Embryonic facial prominence (tissue), 1 donor: ENCODE measurements at regions not wholly inside any gene's neighbourhood (a gene's known extent, or its start where the extent isn't known, plus 50 kb on each side); places are given as distances from the start of the nearest gene placed in this dataset.
"Not testable (repeated sequence)": the region's sequence is repeated elsewhere in the genome, so short reads cannot be mapped to it uniquely, and the experiment has no call there.

Source experiments
- DNase-seq: peaks from one replicate; pipeline ENCODE4 v3.0.0-alpha.2; 2016; ENCODE audit errors: extremely low spot score

DNA sequence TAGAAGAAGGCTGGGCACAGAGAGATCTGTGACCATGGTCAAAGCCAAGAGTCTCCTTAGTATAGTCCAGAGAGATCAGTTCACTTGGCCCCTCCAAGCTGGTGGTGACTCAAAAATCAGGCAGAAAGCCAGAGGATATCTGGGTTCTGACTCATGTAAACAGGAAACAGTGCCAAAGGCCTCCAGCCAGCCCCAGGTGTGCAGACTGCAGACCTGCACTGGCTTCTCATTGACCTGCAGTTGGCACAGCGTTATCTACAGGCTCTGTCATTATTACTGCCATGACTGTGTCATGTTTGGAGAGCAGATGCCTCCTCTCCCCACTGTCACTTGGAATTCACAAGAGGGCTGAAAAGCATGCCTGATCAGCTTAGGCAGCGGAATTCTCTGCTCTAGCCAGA lies 295.7 kb upstream of the PRKD1 start:
- DNase-seq = no peak

DNA sequence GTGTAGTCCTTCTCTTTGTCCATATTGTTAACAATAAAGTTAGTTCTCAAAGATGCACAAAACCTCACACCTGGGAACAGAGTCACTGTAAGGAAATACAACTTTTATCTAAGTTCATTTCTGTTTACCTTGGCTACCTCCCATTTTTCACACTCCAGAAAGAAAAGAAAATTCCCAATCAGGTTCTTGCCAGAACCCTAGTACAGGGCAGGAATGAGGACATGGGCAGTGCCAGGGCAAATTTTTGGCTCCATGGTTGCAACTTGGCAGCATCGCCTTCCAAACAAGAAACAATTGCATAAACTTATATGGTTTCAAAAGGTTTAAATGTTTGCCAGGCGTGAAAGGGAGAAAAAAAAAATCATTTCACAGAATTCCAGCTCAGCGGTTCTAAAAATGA lies 296.3 kb upstream of the PRKD1 start:
- no peak for DNase-seq

DNA sequence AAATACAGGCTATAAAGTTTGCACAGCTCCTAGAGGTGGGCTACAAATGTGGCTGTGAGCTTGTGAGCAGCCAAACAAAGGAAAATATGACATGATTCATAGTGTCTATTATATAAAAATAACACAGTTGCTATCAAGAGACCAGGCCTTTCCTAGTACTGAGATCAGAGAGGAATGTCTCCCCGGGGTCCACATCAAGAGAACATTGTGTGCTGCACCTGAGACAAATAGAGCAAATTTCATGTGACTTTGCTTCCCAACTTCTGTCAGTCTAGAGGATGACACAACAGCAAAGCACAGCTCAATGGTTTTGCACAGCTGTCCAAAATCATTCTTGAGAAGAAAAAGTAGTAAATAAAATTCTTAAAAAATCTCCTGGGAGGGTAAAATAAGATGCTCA lies 297.5 kb upstream of the PRKD1 start:
- no peak for DNase-seq

DNA sequence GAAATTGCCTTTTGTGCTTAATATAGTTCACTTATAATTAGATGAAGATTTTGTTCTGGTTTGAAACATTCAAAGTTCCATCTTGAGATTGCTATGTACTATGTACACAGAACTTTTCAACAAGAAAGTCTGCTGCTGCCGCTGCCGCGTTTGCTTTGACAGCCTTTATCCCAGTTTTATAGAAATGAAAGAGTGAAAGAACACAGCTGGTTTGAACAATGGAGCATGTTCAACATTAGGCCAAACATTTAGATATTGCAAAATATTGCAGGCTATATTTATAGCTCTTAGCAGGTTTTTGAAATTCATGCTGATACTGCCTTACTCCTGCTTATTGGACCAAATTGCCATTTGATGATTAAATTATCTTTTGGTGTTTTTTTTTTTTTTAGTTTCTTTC lies 299.8 kb upstream of the PRKD1 start:
- no peak for DNase-seq

DNA sequence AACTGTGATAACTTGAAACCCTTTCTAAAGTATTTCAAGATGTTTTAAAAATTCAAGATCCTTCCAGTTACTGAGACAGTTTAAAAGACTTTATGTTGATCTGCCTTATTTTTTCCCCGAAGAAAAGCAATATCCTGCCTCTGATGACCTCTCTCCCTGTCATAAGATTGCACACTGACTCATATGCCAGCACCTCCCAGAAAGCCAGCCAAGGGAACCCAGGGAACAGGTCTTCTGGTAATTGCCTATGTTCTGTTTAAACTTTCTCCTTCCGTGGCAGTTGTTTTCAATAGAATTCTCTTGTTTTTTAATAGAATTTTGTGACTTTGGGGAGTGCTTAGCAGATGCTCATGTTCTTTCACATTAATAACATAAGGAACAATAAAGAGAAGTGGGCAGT lies 300.2 kb upstream of the PRKD1 start:
- no peak for DNase-seq

- no peak for DNase-seq
Observed at GRCh38 chr14:30230719-30231118, 303.1 kb upstream of the PRKD1 start.

DNA sequence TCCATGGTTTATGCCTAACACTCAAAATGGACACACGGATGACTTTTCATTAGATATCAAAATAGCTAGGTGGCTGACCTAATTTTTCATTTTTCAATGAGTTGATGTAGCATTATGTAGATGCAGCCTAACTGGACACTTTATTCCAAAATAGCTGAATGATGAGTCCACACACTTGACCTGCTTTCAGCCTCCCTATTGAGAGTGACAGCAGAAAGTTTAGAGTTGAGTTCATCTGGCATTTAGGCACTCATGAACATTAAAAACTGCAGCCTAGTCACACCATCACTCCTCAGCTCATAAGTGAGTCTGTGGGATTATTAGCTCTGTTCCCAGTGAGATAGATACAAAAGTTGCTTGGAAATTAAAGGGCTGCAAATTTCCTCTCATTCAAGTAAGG lies 307.3 kb upstream of the PRKD1 start:
- DNase-seq = no peak

- no peak for DNase-seq
Observed at GRCh38 chr14:30235485-30235884, 307.8 kb upstream of the PRKD1 start.

GRCh38 chr14:30238936-30239335 lies 311.3 kb upstream of the PRKD1 start:
- DNase-seq = no peak

- DNase-seq = no peak
Observed at GRCh38 chr14:30240018-30240417, 312.4 kb upstream of the PRKD1 start.

DNA sequence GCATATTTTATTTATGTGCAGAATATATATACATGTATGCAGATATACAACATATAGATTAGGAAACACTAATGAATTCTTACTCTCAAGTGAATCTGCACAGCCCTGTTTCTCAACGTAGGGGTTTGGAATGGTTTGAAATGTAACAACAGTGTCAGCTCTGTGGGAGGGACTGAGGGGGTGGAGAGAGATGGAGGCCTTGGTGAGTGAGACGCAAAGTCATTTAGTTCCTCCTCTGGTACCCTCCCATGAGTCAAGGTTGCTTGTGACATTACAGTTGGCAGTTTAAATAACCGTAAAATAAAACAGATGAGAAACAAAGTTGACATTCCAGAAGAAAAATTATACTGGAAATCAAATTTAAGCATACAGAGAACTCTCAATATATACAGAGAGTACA lies 313.0 kb upstream of the PRKD1 start:
- no peak for DNase-seq

DNA sequence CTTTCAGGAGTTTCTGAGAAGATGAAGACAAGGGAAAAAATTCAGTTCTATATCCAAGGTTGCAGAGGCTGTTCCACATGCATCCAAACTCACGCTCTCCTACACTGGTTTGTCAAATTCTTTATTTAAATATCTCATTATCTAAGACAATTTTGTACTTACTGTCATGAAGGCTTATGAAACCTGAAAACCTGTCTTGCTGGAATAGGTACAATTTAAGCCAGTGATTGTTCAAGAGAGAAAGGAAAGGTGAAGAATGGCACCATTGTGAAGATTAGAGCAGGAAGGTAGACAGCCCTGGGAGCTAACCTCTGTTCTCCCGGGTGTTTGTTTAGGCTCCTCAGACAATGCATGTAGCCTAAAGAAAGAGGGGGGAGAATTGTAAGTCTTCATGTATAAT lies 315.1 kb upstream of the PRKD1 start:
- DNase-seq = no peak

DNA sequence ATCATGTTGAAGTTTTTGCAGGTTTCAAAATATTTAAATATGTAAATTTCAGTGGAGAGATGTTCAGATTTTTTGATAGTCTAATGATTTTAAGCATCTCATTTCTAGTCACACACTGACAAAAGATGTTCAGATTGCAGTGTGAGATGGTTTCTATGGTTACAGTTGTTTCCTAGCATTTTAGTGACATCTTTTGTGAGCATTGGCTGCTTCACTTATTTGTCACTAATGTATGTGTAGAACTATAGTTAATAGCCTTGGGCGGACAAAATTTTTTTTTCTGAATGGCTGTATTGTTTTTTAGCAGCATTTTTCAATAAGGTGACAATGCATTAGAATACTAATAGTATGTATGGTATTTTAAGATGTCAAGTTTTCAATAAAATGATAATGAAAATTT lies 315.6 kb upstream of the PRKD1 start:
- no peak for DNase-seq

GRCh38 chr14:30243805-30244204 lies 315.2 kb upstream of the G2E3 start:
- no peak for DNase-seq

GRCh38 chr14:30244348-30244747 lies 314.6 kb upstream of the G2E3 start:
- not testable (repeated sequence) for DNase-seq

GRCh38 chr14:30251017-30251416 lies 307.9 kb upstream of the G2E3 start:
- DNase-seq = no peak

DNA sequence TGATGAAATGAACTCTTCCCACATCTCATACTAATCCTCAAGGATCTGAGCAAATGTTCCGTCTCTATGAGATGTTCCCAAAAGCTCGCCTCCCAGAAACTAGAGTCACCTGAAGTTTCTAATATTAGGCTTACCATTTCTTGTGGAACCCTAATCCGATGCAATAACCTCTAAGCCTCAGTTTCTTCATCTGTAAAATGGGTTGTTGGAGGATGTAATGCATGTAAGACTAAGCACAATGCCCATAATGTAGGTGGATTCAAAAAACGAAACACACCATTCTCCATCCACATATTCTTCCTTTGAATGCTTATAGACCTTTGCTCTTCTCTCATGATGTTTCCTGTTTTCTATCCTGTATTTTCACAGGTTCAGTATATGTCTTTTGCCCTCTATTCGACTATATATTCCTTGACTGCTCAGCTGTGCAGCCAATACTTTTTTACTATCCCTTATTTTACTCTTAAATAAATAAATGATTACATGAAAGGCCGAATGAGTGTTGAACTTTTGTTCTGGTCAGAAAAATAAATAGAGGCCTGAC lies 307.3 kb upstream of the G2E3 start:
- DNase-seq = no peak

DNA sequence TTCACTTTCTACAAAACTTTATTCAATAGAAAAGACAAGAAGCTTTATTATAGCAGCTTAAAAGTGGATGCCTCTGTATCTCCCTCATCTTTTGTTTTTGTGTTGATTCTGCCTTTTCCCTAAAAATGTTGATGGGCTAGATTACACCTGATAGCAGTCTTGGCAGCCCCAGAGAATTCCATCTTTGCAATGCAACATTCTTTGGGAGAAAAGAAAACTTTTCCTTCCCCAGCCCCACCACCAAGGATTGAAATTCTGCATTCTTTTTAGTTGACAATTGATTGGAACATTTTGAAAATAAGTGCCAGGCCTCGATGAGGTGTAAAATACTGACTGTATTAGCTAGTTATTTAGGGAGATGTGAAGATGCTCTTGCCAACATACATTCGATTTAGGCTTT lies 306.8 kb upstream of the G2E3 start:
- DNase-seq = no peak

DNA sequence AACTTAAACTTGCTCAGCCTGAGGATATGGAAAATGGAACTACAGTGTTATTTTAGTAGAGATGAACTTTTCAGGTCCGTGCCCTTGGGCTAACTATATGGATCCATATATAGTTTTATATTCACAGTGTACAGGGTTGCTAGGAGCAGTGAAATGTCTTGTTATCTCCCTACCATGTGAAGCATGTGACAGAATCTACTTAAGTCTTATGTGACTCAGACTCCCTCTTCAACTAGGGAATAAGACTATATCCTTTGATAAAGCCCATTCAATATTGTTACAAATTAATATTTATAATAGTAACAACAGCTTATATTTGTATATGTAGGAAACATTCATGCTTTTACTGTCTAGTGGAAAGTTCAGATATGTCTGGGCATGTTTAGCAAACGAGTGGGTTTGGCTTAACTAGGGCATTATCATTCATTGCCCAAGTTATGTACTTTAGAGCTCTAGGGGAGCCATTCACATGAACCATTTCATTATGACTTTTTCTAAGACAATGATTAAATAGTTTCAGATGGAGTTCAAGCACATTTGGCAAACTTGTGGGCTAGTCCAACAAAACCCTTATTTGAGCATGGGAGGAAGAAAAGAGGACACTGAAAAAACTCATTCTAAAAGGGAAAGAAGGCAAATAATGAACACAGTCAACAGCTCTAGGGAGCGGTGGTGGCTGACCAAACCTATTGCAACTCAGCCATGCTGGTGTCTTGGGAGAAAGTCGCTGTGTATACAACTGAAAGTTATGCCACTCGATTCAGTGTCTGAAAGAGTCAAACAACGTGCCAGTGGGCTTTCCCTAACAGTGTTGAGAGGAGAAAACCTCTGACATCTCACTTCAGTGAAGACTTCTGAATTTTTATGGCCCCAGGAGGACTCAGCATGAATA lies 305.9 kb upstream of the G2E3 start:
- DNase-seq = no peak

GRCh38 chr14:30256627-30257026 lies 302.3 kb upstream of the G2E3 start:
- DNase-seq = no peak

DNA sequence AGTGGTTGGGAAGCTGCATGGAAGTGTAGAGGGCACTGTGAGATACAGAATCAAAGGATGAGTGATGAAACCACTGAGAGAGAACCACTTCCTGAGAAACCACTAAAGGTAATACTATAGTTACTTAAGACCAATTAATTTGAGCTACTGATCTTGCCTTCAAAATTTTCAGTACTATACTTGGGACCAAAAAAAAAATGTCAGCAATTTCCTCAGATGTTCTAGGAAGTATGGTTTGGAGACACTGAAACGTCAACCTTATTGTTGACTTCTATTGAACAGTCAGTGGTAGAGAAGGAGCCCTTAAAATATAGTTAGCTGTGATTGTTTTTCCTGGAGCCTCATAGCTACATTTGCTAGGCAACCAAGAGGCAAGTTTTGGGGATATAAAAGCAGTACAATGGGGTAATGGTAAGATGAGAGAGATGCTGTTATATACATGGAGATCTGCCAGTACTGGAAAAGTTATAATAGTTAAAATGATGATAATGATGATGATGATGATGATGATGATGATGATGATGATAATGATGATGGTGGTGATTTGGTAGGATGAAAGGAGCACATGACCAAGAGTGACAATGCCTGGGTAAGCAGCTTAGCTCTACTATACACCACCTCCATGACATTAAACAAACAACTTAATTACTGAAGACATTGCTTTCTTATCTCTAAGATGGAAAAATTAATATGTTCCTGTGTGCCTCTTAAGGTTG lies 300.9 kb upstream of the G2E3 start:
- DNase-seq = no peak

GRCh38 chr14:30260833-30261607 lies 297.9 kb upstream of the G2E3 start:
- no peak for DNase-seq
